Type B pancreatic cell (in vitro differentiated cells): ENCODE measurements at regions not wholly inside any gene's neighbourhood (a gene's known extent, or its start where the extent isn't known, plus 50 kb on each side); places are given as distances from the start of the nearest gene placed in this dataset.

Source experiments
- DNase-seq: peaks from one replicate; pipeline ENCODE4 v3.0.0; 2021; ENCODE audit warnings: mixed read lengths; ENCODE audit not compliant: unreplicated experiment; ENCODE audit errors: extremely low spot score
- H3K27ac Mint-ChIP-seq: 2 replicates; pipeline ENCODE4 v1.8.0; 2021; ENCODE audit warnings: mild to moderate bottlenecking, mixed read lengths
- H3K27me3 Mint-ChIP-seq: 2 replicates; pipeline ENCODE4 v1.8.0; 2021; ENCODE audit warnings: mixed read lengths
- H3K36me3 Mint-ChIP-seq: 2 replicates; pipeline ENCODE4 v1.8.0; 2021; ENCODE audit warnings: mixed read lengths
- H3K4me1 Mint-ChIP-seq: one replicate; pipeline ENCODE4 v1.8.0; 2021; ENCODE audit warnings: mixed read lengths; ENCODE audit not compliant: unreplicated experiment
- H3K4me3 Mint-ChIP-seq: 2 replicates; pipeline ENCODE4 v1.8.0; 2021; ENCODE audit warnings: mild to moderate bottlenecking, mixed read lengths
- H3K9me3 Mint-ChIP-seq: 2 replicates; pipeline ENCODE4 v1.8.0; 2021; ENCODE audit warnings: mixed read lengths
- CTCF ChIP-seq: fragments of 200-600 bp; sonication (generic); conservative IDR thresholded peaks from 2 replicates; pipeline ENCODE4 v1.5.0; 2021; ENCODE audit warnings: antibody characterized with exemption, mild to moderate bottlenecking

DNA sequence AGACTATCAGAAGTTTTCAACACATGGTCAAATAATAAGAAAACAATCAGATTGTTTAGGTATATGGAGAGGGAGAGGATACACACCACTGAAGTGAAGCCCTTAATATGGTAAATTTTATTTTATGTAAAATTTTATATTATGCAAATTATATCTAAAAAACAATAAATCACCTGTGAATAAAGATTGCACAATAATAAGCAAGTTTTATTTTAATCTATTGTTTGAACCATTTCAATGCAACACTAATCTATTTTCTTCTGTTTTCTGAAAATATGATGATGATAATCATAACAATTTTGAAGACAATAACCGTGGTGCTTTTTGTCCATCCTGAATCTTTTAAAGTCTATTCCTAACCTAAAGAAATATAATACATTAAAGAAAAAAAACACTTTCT lies 1473.5 kb upstream of the TENM4 start:
- TF ChIP-seq CTCF = no peak

GRCh38 chr11:80911666-80912065 lies 1470.8 kb upstream of the TENM4 start:
- no peaks in the 10 kb centered on the region for H3K36me3 Mint-ChIP-seq
- no peak overlapping the region for H3K27ac Mint-ChIP-seq
- no peak for DNase-seq
- H3K4me1 Mint-ChIP-seq = no peaks in the 10 kb centered on the region
- no peaks in the 10 kb centered on the region for H3K9me3 Mint-ChIP-seq
- no peaks in the 10 kb centered on the region for H3K27me3 Mint-ChIP-seq
- H3K4me3 Mint-ChIP-seq = no peak overlapping the region
- TF ChIP-seq CTCF = no peak

More for the DNA sequence above, 1473.5 kb upstream of the TENM4 start:
- Mint-ChIP-seq H3K27me3 (no peaks in the 10 kb centered on the region), H3K36me3 (no peaks in the 10 kb centered on the region), H3K4me1 (no peaks in the 10 kb centered on the region), H3K27ac (no peak overlapping the region), H3K9me3 (no peaks in the 10 kb centered on the region), H3K4me3 (no peak overlapping the region)
- no peak for DNase-seq

GRCh38 chr11:80900265-80900664 lies 1459.4 kb upstream of the TENM4 start:
- H3K4me3 Mint-ChIP-seq = no peak overlapping the region
- H3K36me3 Mint-ChIP-seq = no peaks in the 10 kb centered on the region
- no peak for DNase-seq
- no peaks in the 10 kb centered on the region for H3K27me3 Mint-ChIP-seq
- no peaks in the 10 kb centered on the region for H3K4me1 Mint-ChIP-seq
- no peaks in the 10 kb centered on the region for H3K9me3 Mint-ChIP-seq
- no peak for TF ChIP-seq CTCF
- H3K27ac Mint-ChIP-seq = no peak overlapping the region

GRCh38 chr11:80899381-80899780 lies 1458.6 kb upstream of the TENM4 start:
- Mint-ChIP-seq H3K4me3 (no peak overlapping the region), H3K27me3 (no peaks in the 10 kb centered on the region), H3K4me1 (no peaks in the 10 kb centered on the region), H3K36me3 (no peaks in the 10 kb centered on the region), H3K27ac (no peak overlapping the region), H3K9me3 (no peaks in the 10 kb centered on the region)
- DNase-seq = no peak
- no peak for TF ChIP-seq CTCF

DNA sequence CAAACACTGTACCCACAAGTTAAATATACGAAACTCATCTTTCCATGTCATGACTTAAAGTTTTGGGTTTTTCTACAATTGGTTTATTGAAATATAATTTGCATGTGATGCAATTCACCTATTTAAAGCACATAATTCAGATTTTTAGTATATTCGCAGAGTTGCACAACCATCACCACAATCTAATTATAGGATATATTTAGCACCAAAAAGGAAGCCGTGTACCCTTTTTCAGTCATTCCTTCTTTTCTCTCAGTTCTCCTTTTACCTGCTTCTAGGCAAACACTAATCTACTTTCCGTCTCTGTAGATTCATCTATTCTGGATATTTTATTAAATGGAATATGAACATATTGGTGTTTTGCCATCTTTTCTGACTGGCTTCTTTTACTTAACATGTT lies 1458.1 kb upstream of the TENM4 start:
- H3K4me3 Mint-ChIP-seq = no peak overlapping the region
- no peaks in the 10 kb centered on the region for H3K27me3 Mint-ChIP-seq
- H3K4me1 Mint-ChIP-seq = no peaks in the 10 kb centered on the region
- no peaks in the 10 kb centered on the region for H3K36me3 Mint-ChIP-seq
- TF ChIP-seq CTCF = no peak
- no peaks in the 10 kb centered on the region for H3K9me3 Mint-ChIP-seq
- no peak for DNase-seq
- H3K27ac Mint-ChIP-seq = no peak overlapping the region

DNA sequence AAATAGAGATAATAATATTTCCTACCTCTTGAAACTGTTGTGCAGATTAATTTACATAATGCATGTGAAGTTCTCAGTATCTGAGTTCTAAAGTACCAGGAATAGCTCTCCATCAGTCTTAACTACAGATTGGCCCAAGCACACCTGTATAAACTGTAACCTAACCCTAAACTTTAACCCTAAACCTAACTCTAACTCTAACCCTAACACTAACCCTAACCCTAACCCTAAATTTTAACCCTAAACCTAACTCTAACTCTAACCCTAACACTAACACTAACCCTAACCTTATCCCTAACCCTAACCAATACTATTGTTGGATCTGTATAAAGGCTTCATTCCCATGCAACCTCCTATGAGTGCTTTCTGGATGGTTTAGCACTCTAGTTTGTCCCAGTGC lies 1445.9 kb upstream of the TENM4 start:
- Mint-ChIP-seq H3K27me3 (no peaks in the 10 kb centered on the region), H3K27ac (no peak overlapping the region), H3K4me1 (no peaks in the 10 kb centered on the region), H3K4me3 (no peak overlapping the region), H3K36me3 (no peaks in the 10 kb centered on the region), H3K9me3 (no peaks in the 10 kb centered on the region)
- DNase-seq = no peak
- no peak for TF ChIP-seq CTCF
